Immature natural killer cell (primary cell): ENCODE measurements at regions not wholly inside any gene's neighbourhood (a gene's known extent, or its start where the extent isn't known, plus 50 kb on each side); places are given as distances from the start of the nearest gene placed in this dataset.
"Not testable (repeated sequence)": the region's sequence is repeated elsewhere in the genome, so short reads cannot be mapped to it uniquely, and the experiment has no call there.

Experiments
- DNase-seq, 3 donors: peaks; one replicate each; pipeline ENCODE4 v3.0.0; 2022; ENCODE audit warnings: mixed read lengths in 1 of 3
- H3K27ac Mint-ChIP-seq, 6 donors: one replicate each; pipeline ENCODE4 v1.8.0; 2020; ENCODE audit warnings: mixed read lengths in 6 of 6, mild to moderate bottlenecking in 5 of 6, inconsistent platforms in 4 of 6, moderate library complexity in 3 of 6
- H3K27me3 Mint-ChIP-seq, 3 donors: one replicate each; pipeline ENCODE4 v1.8.0; 2020 to 2021; ENCODE audit warnings: low read depth in 3 of 3, mild to moderate bottlenecking in 3 of 3, mixed read lengths in 3 of 3, moderate library complexity in 3 of 3, inconsistent platforms in 1 of 3
- H3K36me3 Mint-ChIP-seq, 3 donors: one replicate each; pipeline ENCODE4 v1.8.0; 2020; ENCODE audit warnings: mixed read lengths in 3 of 3, inconsistent platforms in 2 of 3, mild to moderate bottlenecking in 2 of 3
- H3K4me1 Mint-ChIP-seq, 2 donors: one replicate each; pipeline ENCODE4 v1.8.0; 2020; ENCODE audit warnings: inconsistent platforms in 2 of 2, mild to moderate bottlenecking in 2 of 2, mixed read lengths in 2 of 2, moderate library complexity in 1 of 2
- H3K4me3 Mint-ChIP-seq, 5 donors: one replicate each; pipeline ENCODE4 v1.8.0; 2020; ENCODE audit warnings: mild to moderate bottlenecking in 5 of 5, mixed read lengths in 5 of 5, inconsistent platforms in 3 of 5, moderate library complexity in 3 of 5
- H3K9me3 Mint-ChIP-seq, 6 donors: one replicate each; pipeline ENCODE4 v1.8.0; 2020; ENCODE audit warnings: mild to moderate bottlenecking in 6 of 6, mixed read lengths in 6 of 6, inconsistent platforms in 4 of 6, moderate library complexity in 3 of 6

DNA sequence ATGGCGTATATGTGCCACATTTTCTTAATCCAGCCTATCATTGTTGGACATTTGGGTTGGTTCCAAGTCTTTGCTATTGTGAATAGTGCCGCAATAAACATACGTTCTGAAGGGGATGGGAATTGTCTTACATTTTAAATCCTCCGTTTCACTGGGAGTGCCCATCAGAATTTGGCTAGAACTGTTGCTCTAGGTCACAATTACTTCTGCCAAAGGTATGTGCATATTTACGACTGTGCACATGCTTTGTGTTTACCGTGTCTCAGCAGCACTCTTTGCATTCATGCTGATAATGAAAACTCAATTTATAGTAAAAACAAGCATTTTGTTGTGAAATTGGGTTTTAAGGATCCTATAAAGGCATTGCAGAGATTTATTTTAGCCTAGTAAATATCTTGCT lies 151.9 kb upstream of the ZNF618 start:
- H3K4me1 Mint-ChIP-seq = peaks cover 4 to 16% of the 10 kb centered on the region in 2 donors
- H3K4me3 Mint-ChIP-seq = no peak overlapping the region
- DNase-seq = no peak
- no peaks in the 10 kb centered on the region for H3K27me3 Mint-ChIP-seq
- H3K9me3 Mint-ChIP-seq = no peaks in the 10 kb centered on the region
- no peak overlapping the region for H3K27ac Mint-ChIP-seq
- no peaks in the 10 kb centered on the region for H3K36me3 Mint-ChIP-seq

DNA sequence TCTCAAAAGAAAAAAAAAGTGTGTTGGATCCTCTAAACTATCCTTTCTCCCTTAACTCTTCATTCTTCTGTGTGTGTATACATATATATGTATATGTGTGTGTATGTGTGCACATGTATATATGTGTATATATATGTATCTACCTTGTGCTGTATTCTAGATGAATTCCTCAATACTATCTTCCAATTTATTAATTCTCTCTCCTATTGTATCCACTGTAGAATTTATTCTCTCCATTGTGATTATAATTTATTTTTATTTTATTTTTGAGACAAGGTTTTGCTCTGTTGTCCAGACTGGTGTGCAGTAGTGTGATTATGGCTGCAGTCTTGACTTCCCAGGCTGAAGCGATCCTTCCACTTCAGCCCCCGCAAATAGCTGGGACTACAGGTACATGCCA lies 147.1 kb upstream of the ZNF618 start:
- no peak overlapping the region for H3K4me3 Mint-ChIP-seq
- no peak for DNase-seq
- no peak overlapping the region for H3K27ac Mint-ChIP-seq
- H3K9me3 Mint-ChIP-seq = peaks cover 0 to 9% (median 4%) of the 10 kb centered on the region in 6 donors
- H3K27me3 Mint-ChIP-seq = peaks cover 0 to 5% (median 0%) of the 10 kb centered on the region in 3 donors
- no peaks in the 10 kb centered on the region for H3K4me1 Mint-ChIP-seq
- H3K36me3 Mint-ChIP-seq = peaks cover 0 to 16% (median 0%) of the 10 kb centered on the region in 3 donors

DNA sequence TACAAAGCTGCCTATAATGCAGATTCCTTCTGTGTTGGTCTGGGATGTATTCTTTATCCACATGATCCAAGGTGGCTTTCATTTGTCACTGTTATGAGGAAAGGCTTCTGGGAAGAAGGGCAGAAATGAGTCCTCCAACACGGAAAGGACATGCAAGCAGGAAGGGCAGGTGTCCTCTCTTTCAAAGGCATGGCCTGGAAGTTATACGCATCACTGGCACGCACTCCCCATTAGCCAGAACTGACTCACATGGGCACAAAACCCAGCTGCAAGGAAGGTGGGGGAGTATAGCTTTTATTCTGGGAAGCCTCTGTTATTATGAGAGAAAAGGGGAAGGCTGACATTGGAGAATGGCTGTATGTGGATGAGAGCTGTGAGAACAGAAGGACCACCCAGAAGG lies 141.3 kb upstream of the ZNF618 start:
- H3K27me3 Mint-ChIP-seq = peaks cover 0 to 12% (median 5%) of the 10 kb centered on the region in 3 donors
- no peaks in the 10 kb centered on the region for H3K4me1 Mint-ChIP-seq
- DNase-seq = no peak
- no peak overlapping the region for H3K27ac Mint-ChIP-seq
- peaks cover 0 to 16% (median 0%) of the 10 kb centered on the region in 3 donors for H3K36me3 Mint-ChIP-seq
- H3K4me3 Mint-ChIP-seq = no peak overlapping the region
- peaks cover 0 to 9% (median 4%) of the 10 kb centered on the region in 6 donors for H3K9me3 Mint-ChIP-seq

DNA sequence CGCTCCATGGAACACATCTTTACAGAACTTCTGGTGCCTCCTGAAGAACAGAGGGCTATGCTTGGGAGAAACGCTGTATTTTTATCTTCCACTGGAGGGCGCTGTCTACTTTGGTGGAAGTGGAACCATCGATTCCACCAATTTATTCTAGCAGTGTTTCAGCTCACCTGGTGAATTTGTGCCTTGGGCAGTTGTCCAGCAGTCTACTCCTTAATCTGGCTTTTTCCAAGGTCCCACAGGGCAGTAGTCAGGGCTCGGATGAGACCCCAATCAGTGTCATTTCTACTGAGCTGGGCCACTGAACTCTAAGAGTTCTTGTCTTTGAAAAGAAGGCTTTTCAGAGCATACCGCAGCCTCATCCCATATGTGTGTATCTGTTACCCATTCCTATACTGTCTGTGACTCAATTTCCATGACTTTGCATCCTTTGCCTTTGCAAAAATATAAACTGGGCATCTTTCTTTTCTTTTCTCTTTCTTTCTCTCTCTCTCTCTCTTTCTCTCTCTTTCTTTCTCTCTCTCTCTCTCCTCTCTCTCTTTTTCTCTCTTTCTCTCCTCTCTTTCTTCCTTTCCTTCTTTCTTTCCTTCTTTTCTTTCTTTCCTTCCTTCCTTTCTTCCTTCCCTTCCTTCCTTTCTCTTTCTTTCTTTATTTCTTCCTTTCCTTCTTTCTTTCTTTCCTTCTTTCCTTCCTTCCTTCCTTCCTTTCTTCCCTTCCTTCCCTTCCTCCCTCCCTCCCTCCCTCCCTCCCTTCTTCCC lies 138.4 kb upstream of the ZNF618 start:
- DNase-seq = peak; percentile 10 to 28 (median 26)
- H3K27me3 Mint-ChIP-seq = peaks cover 0 to 15% (median 10%) of the 10 kb centered on the region in 3 donors
- H3K36me3 Mint-ChIP-seq = peaks cover 0 to 5% (median 4%) of the 10 kb centered on the region in 3 donors
- peak overlapping the region in 2 of 6 donors; percentile 65 to 69 for H3K27ac Mint-ChIP-seq
- peaks cover 0 to 1% (median 0%) of the 10 kb centered on the region in 6 donors for H3K9me3 Mint-ChIP-seq
- no peak overlapping the region for H3K4me3 Mint-ChIP-seq
- H3K4me1 Mint-ChIP-seq = no peaks in the 10 kb centered on the region

DNA sequence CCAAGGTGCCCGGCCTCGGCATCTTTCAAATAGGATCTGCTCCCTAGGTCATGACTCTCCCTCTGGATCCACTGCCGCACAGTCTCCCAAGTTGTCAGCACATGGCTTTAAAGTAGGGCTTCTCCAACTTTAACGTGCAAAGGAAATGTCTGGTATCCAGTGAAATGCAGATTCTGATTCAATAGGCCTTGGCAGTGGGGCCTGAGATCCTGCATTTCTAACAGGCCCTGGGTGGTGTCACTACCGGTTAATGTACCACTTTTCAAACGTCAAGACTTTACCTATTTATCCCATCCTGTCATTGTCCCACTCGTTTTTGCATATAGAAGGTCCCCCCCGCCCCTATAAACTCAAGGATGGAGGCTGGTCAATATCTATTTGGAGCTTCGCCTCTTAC lies 137.6 kb upstream of the ZNF618 start:
- peaks cover 0 to 4% (median 0%) of the 10 kb centered on the region in 3 donors for H3K36me3 Mint-ChIP-seq
- no peak overlapping the region for H3K4me3 Mint-ChIP-seq
- peaks cover 0 to 1% (median 0%) of the 10 kb centered on the region in 6 donors for H3K9me3 Mint-ChIP-seq
- DNase-seq = no peak
- peaks cover 0 to 15% (median 12%) of the 10 kb centered on the region in 3 donors for H3K27me3 Mint-ChIP-seq
- H3K27ac Mint-ChIP-seq = no peak overlapping the region
- H3K4me1 Mint-ChIP-seq = no peaks in the 10 kb centered on the region

DNA sequence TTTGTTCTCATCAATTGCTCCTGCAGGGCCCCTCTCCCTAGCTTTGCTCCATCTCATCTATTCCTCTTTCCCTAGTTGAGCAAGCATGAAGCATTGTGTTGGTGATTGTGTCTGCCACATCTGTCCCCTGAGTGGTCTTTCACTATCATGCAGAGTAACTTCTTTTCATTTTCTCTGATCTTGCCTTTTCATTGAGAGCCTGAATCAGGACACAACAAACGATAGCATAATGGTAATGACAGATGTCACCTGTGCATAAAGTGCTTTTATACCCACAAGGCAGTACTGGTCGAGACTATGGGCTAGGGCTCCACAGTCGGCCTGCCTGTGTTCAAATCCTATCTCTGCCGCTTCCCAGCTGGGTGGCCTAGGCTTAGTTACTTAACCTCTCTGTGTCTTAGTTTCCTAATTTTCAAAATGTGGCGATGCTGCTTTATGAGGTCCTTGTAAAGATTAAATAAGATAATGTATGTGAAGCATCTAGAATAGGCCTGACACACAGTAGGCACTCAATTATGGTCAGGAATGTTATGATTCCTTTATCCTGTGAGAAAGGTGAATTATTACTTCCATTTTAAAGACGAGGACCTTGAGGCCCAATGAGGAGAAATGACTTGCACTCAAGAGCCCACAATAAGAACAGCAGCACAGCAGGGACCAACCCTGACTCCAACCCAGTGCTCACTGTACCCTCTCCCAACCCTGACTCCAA lies 137.1 kb upstream of the ZNF618 start:
- H3K4me3 Mint-ChIP-seq = no peak overlapping the region
- no peaks in the 10 kb centered on the region for H3K4me1 Mint-ChIP-seq
- peak in 2 of 3 donors; percentile 3 to 20 for DNase-seq
- peaks cover 0 to 15% (median 12%) of the 10 kb centered on the region in 3 donors for H3K27me3 Mint-ChIP-seq
- peaks cover 0 to 4% (median 0%) of the 10 kb centered on the region in 3 donors for H3K36me3 Mint-ChIP-seq
- H3K9me3 Mint-ChIP-seq = peaks cover 0 to 1% (median 0%) of the 10 kb centered on the region in 6 donors
- H3K27ac Mint-ChIP-seq = no peak overlapping the region

DNA sequence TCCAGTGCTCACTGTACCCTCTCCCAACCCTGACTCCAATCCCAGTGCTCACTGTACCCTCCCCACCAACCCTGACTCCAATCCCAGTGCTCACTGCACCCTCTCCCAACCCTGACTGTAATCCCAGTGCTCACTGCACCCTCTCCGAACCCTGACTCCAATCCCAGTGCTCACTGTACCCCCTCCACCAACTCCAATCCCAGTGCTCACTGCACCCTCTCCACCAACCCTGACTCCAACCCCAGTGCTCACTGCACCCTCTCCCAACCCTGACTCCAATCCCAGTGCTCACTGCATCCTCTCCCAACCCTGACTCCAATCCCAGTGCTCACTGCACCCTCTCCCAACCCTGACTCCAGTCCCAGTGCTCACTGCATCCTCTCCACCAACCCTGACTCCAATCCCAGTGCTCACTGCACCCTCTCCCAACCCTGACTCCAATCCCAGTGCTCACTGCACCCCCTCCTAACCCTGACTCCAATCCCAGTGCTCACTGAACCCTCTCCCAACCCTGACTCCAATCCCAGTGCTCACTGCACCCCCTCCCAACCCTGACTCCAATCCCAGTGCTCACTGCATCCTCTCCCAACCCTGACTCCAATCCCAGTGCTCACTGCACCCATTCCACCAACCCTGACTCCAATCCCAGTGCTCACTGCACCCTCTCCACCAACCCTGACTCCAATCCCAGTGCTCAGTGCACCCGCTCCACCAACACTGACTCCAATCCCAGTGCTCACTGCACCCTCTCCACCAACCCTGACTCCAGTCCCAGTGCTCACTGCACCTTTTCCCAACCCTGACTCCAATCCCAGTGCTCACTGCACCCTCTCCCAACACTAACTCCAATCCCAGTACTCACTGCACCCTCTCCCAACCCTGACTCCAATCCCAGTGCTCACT lies 136.3 kb upstream of the ZNF618 start:
- H3K27me3 Mint-ChIP-seq = peaks cover 0 to 15% (median 10%) of the 10 kb centered on the region in 3 donors
- not testable (repeated sequence) for H3K9me3 Mint-ChIP-seq

DNA sequence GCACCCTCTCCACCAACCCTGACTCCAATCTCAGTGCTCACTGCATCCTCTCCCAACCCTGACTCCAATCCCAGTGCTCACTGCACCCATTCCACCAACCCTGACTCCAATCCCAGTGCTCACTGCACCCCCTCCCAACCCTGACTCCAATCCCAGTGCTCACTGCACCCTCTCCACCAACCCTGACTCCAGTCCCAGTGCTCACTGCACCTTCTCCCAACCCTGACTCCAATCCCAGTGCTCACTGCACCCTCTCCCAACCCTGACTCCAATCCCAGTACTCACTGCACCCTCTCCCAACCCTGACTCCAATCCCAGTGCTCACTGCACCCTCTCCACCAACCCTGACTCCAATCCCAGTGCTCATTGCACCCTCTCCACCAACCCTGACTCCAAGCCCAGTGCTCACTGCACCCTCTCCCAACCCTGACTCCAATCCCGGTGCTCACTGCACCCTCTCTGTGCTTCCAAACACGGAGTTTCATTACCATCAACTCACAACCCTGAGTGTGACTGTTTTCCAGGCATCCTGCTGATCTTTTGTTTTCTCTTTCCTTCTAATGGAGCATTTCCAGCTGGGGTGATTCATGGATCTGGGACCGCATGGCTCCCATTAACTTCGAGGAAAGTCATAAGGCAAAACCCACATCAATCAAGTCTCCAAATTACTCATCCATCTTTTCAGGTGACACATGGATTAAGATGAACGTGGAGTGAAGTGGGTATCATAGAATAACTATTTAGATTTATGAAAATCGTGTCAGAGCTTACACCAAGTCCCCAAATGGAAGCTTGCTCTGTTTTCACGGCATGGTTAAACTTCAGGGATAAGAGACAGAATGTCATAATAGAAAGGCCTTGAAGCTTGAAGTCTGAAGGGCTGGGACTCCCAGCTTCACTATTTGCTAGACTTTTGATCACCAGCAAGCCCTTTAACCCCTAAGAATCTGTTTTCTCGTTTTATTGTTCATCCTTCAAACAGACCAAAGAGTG lies 135.3 kb upstream of the ZNF618 start:
- H3K9me3 Mint-ChIP-seq, H3K4me1 Mint-ChIP-seq, H3K36me3 Mint-ChIP-seq: not testable (repeated sequence)
- peak overlapping the region in 1 of 6 donors; percentile 77 for H3K27ac Mint-ChIP-seq
- H3K27me3 Mint-ChIP-seq = peaks cover 0 to 15% (median 10%) of the 10 kb centered on the region in 3 donors
- peak in 1 of 3 donors; percentile 4 for DNase-seq
- peak overlapping the region in 1 of 5 donors; percentile 31 for H3K4me3 Mint-ChIP-seq

More for the DNA sequence above, 136.3 kb upstream of the ZNF618 start:
- H3K4me1 Mint-ChIP-seq, H3K27ac Mint-ChIP-seq, H3K36me3 Mint-ChIP-seq, DNase-seq, H3K4me3 Mint-ChIP-seq: not testable (repeated sequence)

DNA sequence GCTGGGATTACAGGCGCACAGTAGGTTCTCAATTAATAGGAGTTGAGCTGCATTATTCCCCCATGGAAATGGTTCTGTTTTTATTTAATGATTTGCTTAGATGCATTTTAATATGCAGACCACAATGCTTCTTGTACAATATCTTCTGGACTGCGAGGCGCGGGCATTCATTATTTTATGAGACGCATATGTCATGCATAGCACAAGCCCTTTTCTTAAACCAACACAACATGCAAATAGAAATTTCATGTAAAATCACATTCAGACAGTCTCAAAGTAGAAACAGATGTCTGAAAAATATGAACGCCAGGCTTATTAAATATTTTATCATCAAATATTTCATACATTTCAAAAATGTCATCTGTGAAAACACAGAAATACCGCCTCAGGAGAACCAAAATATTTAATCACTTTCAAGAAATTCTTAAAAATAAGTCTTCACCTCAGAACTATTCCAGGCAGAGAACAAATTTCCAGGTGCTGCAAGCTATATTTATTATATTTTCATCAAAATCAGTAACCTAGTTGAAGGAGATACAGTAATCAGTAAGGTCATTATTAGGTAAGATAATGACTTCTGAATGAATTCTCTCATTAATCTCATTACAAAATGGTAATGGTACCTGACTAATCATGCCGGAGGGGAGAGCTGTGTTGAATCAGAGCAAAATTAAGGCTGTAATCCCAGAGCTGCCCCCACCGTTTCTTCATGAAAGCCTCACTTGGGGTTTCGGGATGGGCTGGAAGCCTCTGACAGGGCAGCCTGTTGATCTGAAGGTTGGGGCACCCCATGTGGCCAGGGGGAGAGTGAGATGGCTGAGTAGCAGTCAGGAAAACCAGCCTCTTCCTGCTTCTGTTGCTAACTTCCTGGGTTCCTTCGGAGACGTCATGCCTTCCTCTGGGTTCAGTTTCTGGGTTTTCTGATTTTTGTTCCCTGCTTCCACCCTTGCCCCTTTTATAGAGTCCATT lies 133.9 kb upstream of the ZNF618 start:
- Mint-ChIP-seq H3K36me3 (peaks cover 0 to 10% (median 4%) of the 10 kb centered on the region in 3 donors), H3K27me3 (peaks cover 0 to 19% (median 10%) of the 10 kb centered on the region in 3 donors), H3K4me1 (no peaks in the 10 kb centered on the region), H3K9me3 (peaks cover 0 to 3% (median 0%) of the 10 kb centered on the region in 6 donors), H3K27ac (no peak overlapping the region), H3K4me3 (no peak overlapping the region)
- DNase-seq = no peak

DNA sequence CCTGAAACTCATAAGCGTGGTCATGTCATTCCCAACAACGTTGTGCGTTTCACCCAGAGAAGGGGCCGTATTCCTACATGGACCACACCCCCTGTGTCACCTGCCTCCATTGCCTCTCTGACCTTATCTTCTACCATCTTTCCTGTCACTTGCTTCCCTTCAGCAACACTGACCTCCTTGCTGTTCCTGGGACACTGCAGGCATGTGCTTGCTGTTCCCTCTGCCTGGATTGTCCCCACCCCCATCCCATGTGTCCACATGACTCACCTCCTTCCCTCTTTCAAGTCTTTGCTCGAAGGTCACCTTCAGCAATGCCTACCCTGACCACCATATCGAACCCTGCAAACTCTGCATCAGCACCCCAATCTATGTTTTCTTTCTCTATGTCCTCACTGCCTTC lies 133.2 kb upstream of the ZNF618 start:
- Mint-ChIP-seq H3K27ac (no peak overlapping the region), H3K4me3 (no peak overlapping the region), H3K9me3 (peaks cover 2 to 9% (median 6%) of the 10 kb centered on the region in 6 donors), H3K36me3 (peaks cover 4 to 15% (median 5%) of the 10 kb centered on the region in 3 donors), H3K4me1 (no peaks in the 10 kb centered on the region), H3K27me3 (peaks cover 0 to 19% (median 10%) of the 10 kb centered on the region in 3 donors)
- no peak for DNase-seq

DNA sequence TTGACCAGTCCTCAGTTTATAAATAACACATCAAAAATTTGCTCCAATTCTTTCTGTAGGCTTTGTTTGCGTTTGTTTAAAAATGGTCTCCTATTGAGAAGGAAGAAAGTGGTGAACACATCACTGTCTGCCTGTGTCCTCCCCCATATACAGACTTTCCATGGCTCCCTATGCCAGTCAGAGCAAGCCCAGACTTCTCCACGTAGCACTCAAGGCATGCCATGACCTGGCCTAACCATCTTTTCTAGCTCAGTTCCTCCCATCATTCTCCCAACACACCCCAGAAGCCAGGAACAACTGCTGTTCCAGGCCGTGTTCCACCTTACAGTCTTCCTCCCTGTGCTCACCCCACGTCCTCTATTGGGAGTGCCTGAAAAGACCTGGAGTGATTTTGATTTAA lies 129.6 kb upstream of the ZNF618 start:
- no peaks in the 10 kb centered on the region for H3K4me1 Mint-ChIP-seq
- peaks cover 0 to 9% (median 8%) of the 10 kb centered on the region in 3 donors for H3K27me3 Mint-ChIP-seq
- H3K27ac Mint-ChIP-seq = no peak overlapping the region
- peaks cover 7 to 26% (median 12%) of the 10 kb centered on the region in 6 donors for H3K9me3 Mint-ChIP-seq
- H3K4me3 Mint-ChIP-seq = no peak overlapping the region
- H3K36me3 Mint-ChIP-seq = peaks cover 4 to 20% (median 9%) of the 10 kb centered on the region in 3 donors
- no peak for DNase-seq
